GM23338 (cell line): ENCODE measurements at regions not wholly inside any gene's neighbourhood (a gene's known extent, or its start where the extent isn't known, plus 50 kb on each side); places are given as distances from the start of the nearest gene placed in this dataset.

Source experiments
- ATAC-seq: fragments of 200-7000 bp; cut with Tn5 transposase; 3 replicates; pipeline ENCODE4 v1.9.1; 2020
- DNase-seq: peaks from one replicate; pipeline ENCODE4 v3.0.0-alpha.2; 2015; ENCODE audit warnings: low spot score
- H2AFZ ChIP-seq: fragments of 200-600 bp; sonication (generic); 2 replicates; pipeline ENCODE4 v1.8.0; 2016; ENCODE audit warnings: antibody characterized with exemption, mild to moderate bottlenecking, moderate library complexity
- H3F3A ChIP-seq: fragments of 200-600 bp; sonication (generic); replicated peaks from 2 replicates; pipeline ENCODE4 v1.8.0; 2017; ENCODE audit warnings: antibody characterized with exemption, mixed run types, low read depth
- H3K27ac ChIP-seq: fragments of 200-600 bp; sonication (generic); 2 replicates; pipeline ENCODE4 v1.6.1; 2016; ENCODE audit warnings: low read depth
- H3K27me3 ChIP-seq: fragments of 200-600 bp; sonication (generic); 2 replicates; pipeline ENCODE4 v1.8.0; 2016; ENCODE audit warnings: mild to moderate bottlenecking, mixed run types, moderate library complexity; ENCODE audit not compliant: insufficient read depth
- H3K36me3 ChIP-seq: fragments of 200-600 bp; sonication (generic); 2 replicates; pipeline ENCODE4 v1.8.0; 2016; ENCODE audit warnings: mild to moderate bottlenecking; ENCODE audit not compliant: insufficient read depth
- H3K4me1 ChIP-seq: fragments of 200-600 bp; sonication (generic); 2 replicates; pipeline ENCODE4 v1.8.0; 2016; ENCODE audit warnings: mild to moderate bottlenecking, moderate library complexity; ENCODE audit not compliant: insufficient read depth
- H3K4me2 ChIP-seq: fragments of 200-600 bp; sonication (generic); 2 replicates; pipeline ENCODE4 v1.7.1; 2017; ENCODE audit warnings: mixed run types
- H3K4me3 ChIP-seq: fragments of 200-600 bp; sonication (generic); 2 replicates; pipeline ENCODE4 v1.6.1; 2016; ENCODE audit warnings: mixed run types
- H3K79me2 ChIP-seq: fragments of 200-600 bp; sonication (generic); replicated peaks from 2 replicates; pipeline ENCODE4 v1.8.0; 2017; ENCODE audit warnings: mild to moderate bottlenecking; ENCODE audit not compliant: insufficient read depth
- H3K9me2 ChIP-seq: fragments of 200-600 bp; sonication (generic); 2 replicates; pipeline ENCODE4 v1.8.0; 2017; ENCODE audit not compliant: insufficient read depth
- H4K20me1 ChIP-seq: fragments of 200-600 bp; sonication (generic); replicated peaks from 2 replicates; pipeline ENCODE4 v1.8.0; 2017; ENCODE audit warnings: mild to moderate bottlenecking; ENCODE audit not compliant: insufficient read depth
- H3K27ac Mint-ChIP-seq: 2 replicates; pipeline ENCODE4 v1.8.0; 2020; ENCODE audit warnings: inconsistent platforms, mild to moderate bottlenecking, moderate library complexity, mixed read lengths
- H3K27me3 Mint-ChIP-seq: 3 replicates; pipeline ENCODE4 v1.8.0; 2022; ENCODE audit warnings: low read depth, mild to moderate bottlenecking, moderate library complexity, mixed read lengths, inconsistent platforms; ENCODE audit not compliant: insufficient read depth, poor library complexity
- H3K36me3 Mint-ChIP-seq: 3 replicates; pipeline ENCODE4 v1.8.0; 2021; ENCODE audit warnings: low read depth, mild to moderate bottlenecking, inconsistent platforms, moderate library complexity, mixed read lengths
- H3K4me1 Mint-ChIP-seq: 3 replicates; pipeline ENCODE4 v1.8.0; 2020; ENCODE audit warnings: mild to moderate bottlenecking, inconsistent platforms, mixed read lengths
- H3K4me3 Mint-ChIP-seq: 3 replicates; pipeline ENCODE4 v1.8.0; 2021; ENCODE audit warnings: moderate library complexity, mild to moderate bottlenecking, inconsistent platforms, mixed read lengths
- H3K9me3 Mint-ChIP-seq: 3 replicates; pipeline ENCODE4 v1.8.0; 2020; ENCODE audit warnings: moderate library complexity, mild to moderate bottlenecking, inconsistent platforms, mixed read lengths
- CREB1 ChIP-seq: fragments of 250-450 bp; sonication (Bioruptor Pico); IDR thresholded peaks from 2 replicates; pipeline ENCODE4 v1.5.0; 2020; ENCODE audit warnings: low read depth, mild to moderate bottlenecking, moderate library complexity
- ETS1 ChIP-seq: IDR thresholded peaks from 2 replicates; pipeline ENCODE4 v1.6.1; 2016; ENCODE audit warnings: antibody characterized with exemption
- EZH2 ChIP-seq: fragments of 200-600 bp; sonication (generic); IDR thresholded peaks from one replicate; pipeline ENCODE4 v1.8.0; 2017; ENCODE audit warnings: antibody characterized with exemption, mild to moderate bottlenecking, low read depth; ENCODE audit not compliant: unreplicated experiment
- EZH2phosphoT487 ChIP-seq: fragments of 200-600 bp; sonication (generic); IDR thresholded peaks from one replicate; pipeline ENCODE4 v1.8.1; 2018; ENCODE audit warnings: antibody characterized with exemption; ENCODE audit not compliant: unreplicated experiment
- JUNB ChIP-seq: IDR thresholded peaks from one replicate; pipeline ENCODE4 v1.6.1; 2016; ENCODE audit warnings: antibody characterized with exemption; ENCODE audit not compliant: unreplicated experiment
- NANOG ChIP-seq: IDR thresholded peaks from 2 replicates; pipeline ENCODE4 v1.6.1; 2016; ENCODE audit warnings: antibody characterized with exemption, borderline replicate concordance
- POLR2AphosphoS5 ChIP-seq: IDR thresholded peaks from 2 replicates; pipeline ENCODE4 v1.6.1; 2016; ENCODE audit warnings: antibody characterized with exemption, low read depth
- REST ChIP-seq: IDR thresholded peaks from one replicate; pipeline ENCODE4 v1.6.1; 2018; ENCODE audit warnings: antibody characterized with exemption; ENCODE audit not compliant: unreplicated experiment
- STAT1 ChIP-seq: IDR thresholded peaks from one replicate; pipeline ENCODE4 v1.6.1; 2016; ENCODE audit warnings: antibody characterized with exemption; ENCODE audit not compliant: unreplicated experiment
- ZNF114 ChIP-seq: fragments of 250-450 bp; sonication (Bioruptor Pico); IDR thresholded peaks from 2 replicates; pipeline ENCODE4 v1.5.0; 2020; ENCODE audit warnings: mild to moderate bottlenecking, moderate library complexity
- ZNF331 ChIP-seq: fragments of 250-450 bp; sonication (Bioruptor Pico); IDR thresholded peaks from 2 replicates; pipeline ENCODE4 v1.5.0; 2020; ENCODE audit warnings: low read depth, mild to moderate bottlenecking, moderate library complexity
- ZNF462 ChIP-seq: fragments of 250-450 bp; sonication (Bioruptor Pico); IDR thresholded peaks from 2 replicates; pipeline ENCODE4 v1.5.0; 2020; ENCODE audit warnings: mild to moderate bottlenecking, moderate library complexity
- TF ChIP-seq, protein P1 (sequence below), 2 experiments: fragments of 200-600 bp in 1 of 2; sonication (generic) in 1 of 2; conservative IDR thresholded peaks; 2 replicates each; pipeline versions ENCODE4 v1.5.1 to v1.6.1; 2016 to 2017; ENCODE audit warnings: antibody characterized with exemption in 2 of 2, low read depth in 2 of 2, mild to moderate bottlenecking in 2 of 2, moderate library complexity in 1 of 2

DNA sequence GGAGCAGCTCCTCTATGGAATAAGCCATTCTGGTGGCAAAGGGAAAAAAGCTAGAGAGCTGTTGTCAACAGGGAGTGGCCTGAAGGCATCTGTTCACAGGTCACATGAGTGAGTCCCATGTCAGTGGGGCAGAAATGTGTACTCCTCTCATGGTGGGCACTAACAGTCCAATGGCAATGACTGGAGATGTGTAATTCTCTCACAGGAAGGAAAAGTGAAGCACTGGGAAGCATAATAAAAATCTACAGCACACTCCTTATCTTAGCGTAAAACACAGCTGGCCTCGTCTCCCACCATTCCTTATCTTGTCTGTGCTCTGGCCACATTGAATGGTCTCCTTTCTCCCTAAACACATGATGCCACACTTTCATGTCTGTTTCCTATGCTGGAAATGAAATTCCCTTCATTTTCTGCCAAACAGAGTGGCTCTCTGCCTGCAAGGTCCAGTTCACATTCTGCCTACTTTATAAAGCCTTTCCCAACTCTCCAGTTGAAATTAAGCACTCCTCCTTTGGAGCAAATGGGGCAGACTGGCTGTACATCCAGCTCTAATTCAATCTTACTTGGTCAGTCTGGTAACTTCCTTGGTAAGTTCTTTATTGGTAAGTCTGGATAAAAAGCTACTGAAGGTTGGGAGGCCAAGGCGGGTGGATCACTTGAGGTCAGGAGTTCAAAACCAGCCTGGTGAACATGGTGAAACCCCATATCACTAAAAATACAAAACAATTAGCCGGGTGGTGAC, 139.8 kb downstream of the RPL22L1 start:
- TF ChIP-seq STAT1 (no peak), ZNF462 (no peak), POLR2AphosphoS5 (no peak), JUNB (no peak), ETS1 (no peak), ZNF114 (CRISPR knock-in tag) (no peak), CREB1 (CRISPR knock-in tag) (no peak), NANOG (no peak), EZH2phosphoT487 (no peak), EZH2 (no peak), REST (no peak), ZNF331 (no peak)
- TF ChIP-seq, protein P1, sequence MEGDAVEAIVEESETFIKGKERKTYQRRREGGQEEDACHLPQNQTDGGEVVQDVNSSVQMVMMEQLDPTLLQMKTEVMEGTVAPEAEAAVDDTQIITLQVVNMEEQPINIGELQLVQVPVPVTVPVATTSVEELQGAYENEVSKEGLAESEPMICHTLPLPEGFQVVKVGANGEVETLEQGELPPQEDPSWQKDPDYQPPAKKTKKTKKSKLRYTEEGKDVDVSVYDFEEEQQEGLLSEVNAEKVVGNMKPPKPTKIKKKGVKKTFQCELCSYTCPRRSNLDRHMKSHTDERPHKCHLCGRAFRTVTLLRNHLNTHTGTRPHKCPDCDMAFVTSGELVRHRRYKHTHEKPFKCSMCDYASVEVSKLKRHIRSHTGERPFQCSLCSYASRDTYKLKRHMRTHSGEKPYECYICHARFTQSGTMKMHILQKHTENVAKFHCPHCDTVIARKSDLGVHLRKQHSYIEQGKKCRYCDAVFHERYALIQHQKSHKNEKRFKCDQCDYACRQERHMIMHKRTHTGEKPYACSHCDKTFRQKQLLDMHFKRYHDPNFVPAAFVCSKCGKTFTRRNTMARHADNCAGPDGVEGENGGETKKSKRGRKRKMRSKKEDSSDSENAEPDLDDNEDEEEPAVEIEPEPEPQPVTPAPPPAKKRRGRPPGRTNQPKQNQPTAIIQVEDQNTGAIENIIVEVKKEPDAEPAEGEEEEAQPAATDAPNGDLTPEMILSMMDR (conservative IDR thresholded peaks at IDR 0.05; ENCODE audit: low read depth in 2 of 2): no peak
- DNase-seq: no peak

More for the DNA sequence above, 139.8 kb downstream of the RPL22L1 start:
- Histone ChIP-seq H2AFZ (no peak overlapping the region), H3K4me1 (peaks cover 19% of the 10 kb centered on the region), H3F3A (no peaks in the 10 kb centered on the region), H3K27me3 (no peaks in the 10 kb centered on the region), H3K27ac (no peak overlapping the region), H3K79me2 (no peaks in the 10 kb centered on the region), H3K36me3 (no peaks in the 10 kb centered on the region), H3K9me2 (peaks cover 7% of the 10 kb centered on the region), H3K4me3 (no peak overlapping the region), H3K4me2 (no peak overlapping the region), H4K20me1 (no peaks in the 10 kb centered on the region)
- ATAC-seq: no peak
- Mint-ChIP-seq H3K4me1 (peaks cover 18% of the 10 kb centered on the region), H3K36me3 (no peaks in the 10 kb centered on the region), H3K9me3 (no peaks in the 10 kb centered on the region), H3K4me3 (no peak overlapping the region), H3K27ac (no peak overlapping the region), H3K27me3 (peaks cover 2% of the 10 kb centered on the region)
